Tibial artery (tissue), 4 donors: ENCODE measurements at regions not wholly inside any gene's neighbourhood (a gene's known extent, or its start where the extent isn't known, plus 50 kb on each side); places are given as distances from the start of the nearest gene placed in this dataset.

Source experiments
- DNase-seq, 2 donors: peaks; one replicate each; pipeline ENCODE4 v3.0.0-alpha.2; 2019
- H3K27ac ChIP-seq, 2 donors: fragments of 200-600 bp; sonication (generic) in 1 of 2; 1 replicate in 1 of 2; 2 replicates in 1 of 2; pipeline ENCODE4 v1.5.1; 2018 to 2019; ENCODE audit warnings: mild to moderate bottlenecking in 1 of 2
- H3K27me3 ChIP-seq, 2 donors: fragments of 200-600 bp; sonication (generic) in 1 of 2; one replicate each; pipeline versions ENCODE4 v1.5.1 to v1.6.0; 2016 to 2019
- H3K36me3 ChIP-seq, 3 donors: fragments of 200-600 bp; sonication (generic) in 2 of 3; one replicate each; pipeline ENCODE4 v1.5.1; 2016 to 2019; ENCODE audit warnings: mild to moderate bottlenecking in 2 of 3
- H3K4me1 ChIP-seq, 4 donors: fragments of 200-600 bp; sonication (generic) in 2 of 4; 1 replicate in 3 of 4; 2 replicates in 1 of 4; pipeline ENCODE4 v1.5.1; 2016 to 2019
- H3K4me3 ChIP-seq, 2 donors: fragments of 200-600 bp; sonication (generic) in 1 of 2; 1 replicate in 1 of 2; 2 replicates in 1 of 2; pipeline ENCODE4 v1.5.1; 2018 to 2019; ENCODE audit warnings: mild to moderate bottlenecking in 2 of 2
- H3K9me3 ChIP-seq, 3 donors: fragments of 200-600 bp; sonication (generic) in 1 of 3; one replicate each; pipeline ENCODE4 v1.5.1; 2016 to 2019
- CTCF ChIP-seq, 2 experiments: fragments of 200-600 bp in 1 of 2; fragments of 450-650 bp in 1 of 2; IDR thresholded peaks; one replicate each; pipeline ENCODE4 v1.5.1; 2017 to 2019; ENCODE audit warnings: antibody characterized with exemption in 2 of 2, mild to moderate bottlenecking in 1 of 2, moderate library complexity in 1 of 2
- intact Hi-C: fragments of 100-400 bp; cut with DNase I; formaldehyde crosslinking; loops from one replicate; pipeline ENCODE4 v1.15.0; 2023; ENCODE audit warnings: low total_unique reads

GRCh38 chr14:26984311-26985177 lies 386.7 kb upstream of the NOVA1 start:
- H3K27ac ChIP-seq: no peak overlapping the region
- no peaks in the 10 kb centered on the region for H3K27me3 ChIP-seq
- no peaks in the 10 kb centered on the region for H3K9me3 ChIP-seq
- DNase-seq: peak; percentile 60 to 67
- intact Hi-C loops: no loop called here
- no peaks in the 10 kb centered on the region for H3K36me3 ChIP-seq
- peak; percentile 52 to 53 for TF ChIP-seq CTCF (IDR thresholded peaks at IDR 0.05)
- H3K4me1 ChIP-seq: no peaks in the 10 kb centered on the region
- no peak overlapping the region for H3K4me3 ChIP-seq

- intact Hi-C loops: no loop called here
- no peaks in the 10 kb centered on the region for H3K9me3 ChIP-seq
- H3K27ac ChIP-seq: no peak overlapping the region
- TF ChIP-seq CTCF (IDR thresholded peaks at IDR 0.05): no peak
- no peaks in the 10 kb centered on the region for H3K4me1 ChIP-seq
- no peaks in the 10 kb centered on the region for H3K36me3 ChIP-seq
- H3K4me3 ChIP-seq: no peak overlapping the region
- no peaks in the 10 kb centered on the region for H3K27me3 ChIP-seq
- no peak for DNase-seq
Measured at GRCh38 chr14:26987744-26988363, 390.0 kb upstream of the NOVA1 start.

GRCh38 chr14:26990946-26991345 lies 393.1 kb upstream of the NOVA1 start:
- H3K9me3 ChIP-seq: no peaks in the 10 kb centered on the region

GRCh38 chr14:26992403-26993115 lies 394.7 kb upstream of the NOVA1 start:
- intact Hi-C loops: no loop called here
- H3K27ac ChIP-seq: no peak overlapping the region
- no peaks in the 10 kb centered on the region for H3K36me3 ChIP-seq

More at GRCh38 chr14:26990946-26991345, 393.1 kb upstream of the NOVA1 start:
- H3K27me3 ChIP-seq: no peaks in the 10 kb centered on the region
- intact Hi-C loops: no loop called here
- no peaks in the 10 kb centered on the region for H3K36me3 ChIP-seq
- H3K4me3 ChIP-seq: no peak overlapping the region
- H3K27ac ChIP-seq: no peak overlapping the region
- no peak for DNase-seq
- no peak for TF ChIP-seq CTCF (IDR thresholded peaks at IDR 0.05)
- H3K4me1 ChIP-seq: no peaks in the 10 kb centered on the region

GRCh38 chr14:26993556-26993955 lies 395.7 kb upstream of the NOVA1 start:
- no peak for DNase-seq
- Histone ChIP-seq H3K4me3 (no peak overlapping the region), H3K36me3 (no peaks in the 10 kb centered on the region), H3K9me3 (no peaks in the 10 kb centered on the region), H3K27me3 (no peaks in the 10 kb centered on the region), H3K4me1 (no peaks in the 10 kb centered on the region), H3K27ac (no peak overlapping the region)
- intact Hi-C loops: no loop called here
- TF ChIP-seq CTCF (IDR thresholded peaks at IDR 0.05): no peak

More at GRCh38 chr14:26992403-26993115, 394.7 kb upstream of the NOVA1 start:
- no peak for TF ChIP-seq CTCF (IDR thresholded peaks at IDR 0.05)
- DNase-seq: no peak
- no peaks in the 10 kb centered on the region for H3K9me3 ChIP-seq
- H3K4me3 ChIP-seq: no peak overlapping the region
- no peaks in the 10 kb centered on the region for H3K4me1 ChIP-seq
- no peaks in the 10 kb centered on the region for H3K27me3 ChIP-seq
